Kidney (tissue), 13 donors: ENCODE measurements at regions not wholly inside any gene's neighbourhood (a gene's known extent, or its start where the extent isn't known, plus 50 kb on each side); places are given as distances from the start of the nearest gene placed in this dataset.

Source experiments
- DNase-seq, 5 donors: peaks; one replicate each; pipeline ENCODE4 v3.0.0-alpha.2; 2013 to 2020
- FAIRE-seq: peaks from 2 replicates; lab custom pipeline; 2012; peaks lifted over from hg19 to GRCh38; lab: Jason Lieb, UNC
- H3K27ac ChIP-seq, 2 donors: one replicate each; pipeline ENCODE4 v1.7.0; 2013; ENCODE audit warnings: low read depth in 2 of 2, low read length in 2 of 2, inconsistent platforms in 1 of 2
- H3K27me3 ChIP-seq: one replicate; pipeline ENCODE4 v1.7.1; 2013; ENCODE audit warnings: low read length, inconsistent platforms; ENCODE audit not compliant: control insufficient read depth, insufficient read depth
- H3K36me3 ChIP-seq, 3 donors: one replicate each; pipeline versions ENCODE4 v1.7.0 to v1.7.1; 2013; ENCODE audit warnings: low read length in 3 of 3, control low read depth in 1 of 3, inconsistent platforms in 1 of 3; ENCODE audit not compliant: insufficient read depth in 3 of 3, control insufficient read depth in 2 of 3
- H3K4me1 ChIP-seq, 3 donors: one replicate each; pipeline versions ENCODE4 v1.7.0 to v1.7.1; 2013; ENCODE audit warnings: low read length in 3 of 3, inconsistent platforms in 1 of 3, low read depth in 1 of 3; ENCODE audit not compliant: control insufficient read depth in 2 of 3, insufficient read depth in 2 of 3
- H3K4me3 ChIP-seq, 3 donors: one replicate each; pipeline versions ENCODE4 v1.7.0 to v1.8.1; 2013; ENCODE audit warnings: low read length in 3 of 3, control low read depth in 1 of 3, inconsistent platforms in 1 of 3
- H3K9ac ChIP-seq, 3 donors: one replicate each; pipeline versions ENCODE4 v1.7.0 to v1.7.1; 2013; ENCODE audit warnings: low read length in 3 of 3, control low read depth in 1 of 3, inconsistent platforms in 1 of 3
- H3K9me3 ChIP-seq, 3 donors: one replicate each; pipeline versions ENCODE4 v1.7.0 to v1.7.1; 2013; ENCODE audit warnings: low read length in 3 of 3, control low read depth in 1 of 3, inconsistent platforms in 1 of 3; ENCODE audit not compliant: control insufficient read depth in 2 of 3, insufficient read depth in 1 of 3
- CTCF ChIP-seq: IDR thresholded peaks from 3 replicates; pipeline ENCODE4 v1.5.1; 2012; ENCODE audit warnings: mild to moderate bottlenecking, moderate library complexity, borderline replicate concordance; ENCODE audit not compliant: insufficient read depth; ENCODE audit errors: extremely low read depth
- intact Hi-C: fragments of 100-400 bp; cut with DNase I; formaldehyde crosslinking; loops from one replicate; pipeline ENCODE4 v1.11.1; 2022
- donor health status: control.
- donor health status: control.
- donor health status: control.
- donor health status: control.
- donor health status: control.
- donor health status: DM: yes; HTN: yes; CAD: no.
- donor health status: Normal renal cell carcinoma (clear cell type).

- no peak overlapping the region for H3K27ac ChIP-seq
- intact Hi-C loops = no loop called here
- FAIRE-seq (no peak), DNase-seq (no peak)
- no peaks in the 10 kb centered on the region for H3K36me3 ChIP-seq
- H3K4me3 ChIP-seq = no peak overlapping the region
- no peak for TF ChIP-seq CTCF
- H3K9ac ChIP-seq = no peak overlapping the region
- no peaks in the 10 kb centered on the region for H3K9me3 ChIP-seq
- no peaks in the 10 kb centered on the region for H3K4me1 ChIP-seq
- no peaks in the 10 kb centered on the region for H3K27me3 ChIP-seq
These were observed 1018.2 kb upstream of the NXPH2 start for GRCh38 chr2:139798391-139798790.

DNA sequence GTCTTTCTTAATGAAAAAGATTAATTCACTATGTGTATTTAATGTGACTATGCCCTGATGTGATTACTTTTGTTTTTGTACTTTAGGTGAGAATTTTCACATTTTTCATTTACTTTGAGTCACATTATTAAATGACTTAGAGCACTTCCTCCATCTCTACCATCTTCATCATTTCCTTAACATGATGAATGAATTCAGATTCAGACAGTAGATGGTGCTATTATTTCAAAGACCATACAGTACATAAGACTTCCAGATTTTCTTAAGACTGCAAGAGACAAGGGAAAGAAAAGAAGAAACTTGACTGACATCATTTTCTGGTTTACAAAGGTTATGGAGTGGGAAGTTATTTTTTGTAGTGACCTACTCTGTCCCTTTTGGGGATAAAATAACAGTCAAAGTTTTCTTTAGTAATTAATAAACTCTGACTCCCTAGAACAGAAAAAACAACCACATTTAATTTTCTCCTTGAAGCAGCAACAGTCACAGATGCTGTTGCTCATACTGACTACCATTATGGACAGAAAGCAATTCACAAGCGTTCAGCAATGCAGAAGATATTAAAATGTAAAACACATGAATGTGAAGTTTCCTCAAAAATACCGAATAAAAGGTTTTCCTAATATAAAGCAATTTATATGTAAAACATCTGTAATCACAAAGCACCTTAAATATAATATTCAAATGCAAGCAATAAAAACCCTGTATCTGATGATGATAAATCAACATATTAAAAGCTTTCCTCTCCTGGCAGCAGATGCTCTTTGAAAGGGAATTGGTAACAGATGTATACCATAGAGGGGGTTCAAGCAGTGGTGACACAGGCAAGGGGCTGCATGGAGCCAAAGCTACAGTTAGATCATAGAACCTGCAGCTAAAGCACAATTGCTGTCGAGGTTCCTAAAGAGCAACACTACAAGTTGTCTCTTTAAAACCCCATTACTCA is 1010.9 kb upstream of the NXPH2 start:
- intact Hi-C loops = no loop called here
- no peaks in the 10 kb centered on the region for H3K4me1 ChIP-seq
- H3K9me3 ChIP-seq = no peaks in the 10 kb centered on the region
- peak; percentile 10 for TF ChIP-seq CTCF
- no peak overlapping the region for H3K9ac ChIP-seq
- H3K4me3 ChIP-seq = no peak overlapping the region
- peak; percentile 57 for FAIRE-seq
- no peak overlapping the region for H3K27ac ChIP-seq
- peak in 2 of 5 donors; percentile 73 to 74 for DNase-seq
- no peaks in the 10 kb centered on the region for H3K36me3 ChIP-seq
- H3K27me3 ChIP-seq = no peaks in the 10 kb centered on the region

- H3K27ac ChIP-seq = no peak overlapping the region
- no peaks in the 10 kb centered on the region for H3K4me1 ChIP-seq
- no peak overlapping the region for H3K9ac ChIP-seq
- intact Hi-C loops = no loop called here
- H3K27me3 ChIP-seq = no peaks in the 10 kb centered on the region
- TF ChIP-seq CTCF = no peak
- no peaks in the 10 kb centered on the region for H3K36me3 ChIP-seq
- H3K4me3 ChIP-seq = no peak overlapping the region
- H3K9me3 ChIP-seq = no peaks in the 10 kb centered on the region
- DNase-seq (peak in 2 of 5 donors; percentile 42 to 55), FAIRE-seq (no peak)
These were observed 1009.9 kb upstream of the NXPH2 start for GRCh38 chr2:139790136-139790535.
